ENCODE measurements at regions not wholly inside any gene's neighbourhood (a gene's known extent, or its start where the extent isn't known, plus 50 kb on each side); places are given as distances from the start of the nearest gene placed in this dataset.

DNA sequence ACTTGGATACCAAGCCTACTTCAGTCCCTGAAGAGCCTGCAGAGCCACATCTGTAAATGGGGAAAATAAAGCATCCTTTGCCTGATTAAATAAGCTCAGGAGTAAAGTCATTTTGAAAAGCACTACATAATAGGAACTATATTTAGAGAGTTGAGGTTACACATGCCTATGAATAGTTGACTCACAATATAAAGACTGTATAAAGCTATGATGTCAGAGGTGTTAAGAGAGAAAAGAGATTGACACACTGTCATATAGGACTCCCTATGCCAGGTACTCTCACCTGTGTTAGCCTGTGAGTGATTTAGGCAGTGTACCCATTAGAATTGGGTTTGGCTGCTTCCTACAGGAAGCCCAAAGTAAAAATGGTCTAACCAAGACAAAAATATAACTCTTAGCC is 87.7 kb upstream of the CRHR1 start:
- peaks cover 5% of the 10 kb centered on the region for H3K27me3 ChIP-seq (ENCODE audit: control insufficient read depth, insufficient read depth, low read length)
- H3K9me3 ChIP-seq (ENCODE audit: control insufficient read depth, insufficient read depth, low read length), result no peaks in the 10 kb centered on the region
- no peak overlapping the region for H3K4me3 ChIP-seq (ENCODE audit: low read depth, low read length)
- TF ChIP-seq, protein P1, sequence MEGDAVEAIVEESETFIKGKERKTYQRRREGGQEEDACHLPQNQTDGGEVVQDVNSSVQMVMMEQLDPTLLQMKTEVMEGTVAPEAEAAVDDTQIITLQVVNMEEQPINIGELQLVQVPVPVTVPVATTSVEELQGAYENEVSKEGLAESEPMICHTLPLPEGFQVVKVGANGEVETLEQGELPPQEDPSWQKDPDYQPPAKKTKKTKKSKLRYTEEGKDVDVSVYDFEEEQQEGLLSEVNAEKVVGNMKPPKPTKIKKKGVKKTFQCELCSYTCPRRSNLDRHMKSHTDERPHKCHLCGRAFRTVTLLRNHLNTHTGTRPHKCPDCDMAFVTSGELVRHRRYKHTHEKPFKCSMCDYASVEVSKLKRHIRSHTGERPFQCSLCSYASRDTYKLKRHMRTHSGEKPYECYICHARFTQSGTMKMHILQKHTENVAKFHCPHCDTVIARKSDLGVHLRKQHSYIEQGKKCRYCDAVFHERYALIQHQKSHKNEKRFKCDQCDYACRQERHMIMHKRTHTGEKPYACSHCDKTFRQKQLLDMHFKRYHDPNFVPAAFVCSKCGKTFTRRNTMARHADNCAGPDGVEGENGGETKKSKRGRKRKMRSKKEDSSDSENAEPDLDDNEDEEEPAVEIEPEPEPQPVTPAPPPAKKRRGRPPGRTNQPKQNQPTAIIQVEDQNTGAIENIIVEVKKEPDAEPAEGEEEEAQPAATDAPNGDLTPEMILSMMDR (IDR thresholded peaks at IDR 0.05; ENCODE audit: low read depth, low read length), result no peak
- H3K27ac ChIP-seq (ENCODE audit: low read depth, low read length), result no peak overlapping the region
- no peak for DNase-seq (ENCODE audit: low read depth, low spot score)
- POLR2A ChIA-PET, result no interaction called here
- CTCF ChIA-PET, result interaction anchor here (0.6 kb wide), 1 partner anchor 162 kb away, joined by 3 read pairs; no protein-coding TSS in a partner anchor

DNA sequence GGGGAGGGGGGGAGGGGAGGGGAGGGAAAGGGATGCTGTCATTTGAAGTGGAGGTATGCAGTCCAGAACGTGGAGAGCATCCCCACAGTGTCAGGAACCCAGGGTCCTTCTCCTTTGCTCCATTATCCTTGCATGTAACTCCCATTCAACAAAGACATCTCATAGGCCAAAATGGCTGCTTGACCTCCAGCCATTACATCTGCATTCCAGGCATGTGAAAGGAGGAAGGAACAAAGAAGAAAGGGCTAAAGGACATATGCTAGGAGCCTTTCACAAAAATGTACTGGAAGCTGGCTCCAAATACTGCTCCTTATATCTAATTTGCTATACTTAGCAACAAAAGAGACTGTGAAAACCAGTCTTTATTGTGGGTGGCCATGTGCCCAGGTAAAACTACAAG is 87.0 kb upstream of the CRHR1 start:
- no peaks in the 10 kb centered on the region for H3K9me3 ChIP-seq (ENCODE audit: control insufficient read depth, insufficient read depth, low read length)
- TF ChIP-seq, protein P1 (IDR thresholded peaks at IDR 0.05; ENCODE audit: low read depth, low read length), result no peak
- peaks cover 2% of the 10 kb centered on the region for H3K27me3 ChIP-seq (ENCODE audit: control insufficient read depth, insufficient read depth, low read length)
- no peak overlapping the region for H3K27ac ChIP-seq (ENCODE audit: low read depth, low read length)
- ChIA-PET POLR2A (no interaction called here), CTCF (no interaction called here)
- no peak for DNase-seq (ENCODE audit: low read depth, low spot score)
- H3K4me3 ChIP-seq (ENCODE audit: low read depth, low read length), result no peak overlapping the region

DNA sequence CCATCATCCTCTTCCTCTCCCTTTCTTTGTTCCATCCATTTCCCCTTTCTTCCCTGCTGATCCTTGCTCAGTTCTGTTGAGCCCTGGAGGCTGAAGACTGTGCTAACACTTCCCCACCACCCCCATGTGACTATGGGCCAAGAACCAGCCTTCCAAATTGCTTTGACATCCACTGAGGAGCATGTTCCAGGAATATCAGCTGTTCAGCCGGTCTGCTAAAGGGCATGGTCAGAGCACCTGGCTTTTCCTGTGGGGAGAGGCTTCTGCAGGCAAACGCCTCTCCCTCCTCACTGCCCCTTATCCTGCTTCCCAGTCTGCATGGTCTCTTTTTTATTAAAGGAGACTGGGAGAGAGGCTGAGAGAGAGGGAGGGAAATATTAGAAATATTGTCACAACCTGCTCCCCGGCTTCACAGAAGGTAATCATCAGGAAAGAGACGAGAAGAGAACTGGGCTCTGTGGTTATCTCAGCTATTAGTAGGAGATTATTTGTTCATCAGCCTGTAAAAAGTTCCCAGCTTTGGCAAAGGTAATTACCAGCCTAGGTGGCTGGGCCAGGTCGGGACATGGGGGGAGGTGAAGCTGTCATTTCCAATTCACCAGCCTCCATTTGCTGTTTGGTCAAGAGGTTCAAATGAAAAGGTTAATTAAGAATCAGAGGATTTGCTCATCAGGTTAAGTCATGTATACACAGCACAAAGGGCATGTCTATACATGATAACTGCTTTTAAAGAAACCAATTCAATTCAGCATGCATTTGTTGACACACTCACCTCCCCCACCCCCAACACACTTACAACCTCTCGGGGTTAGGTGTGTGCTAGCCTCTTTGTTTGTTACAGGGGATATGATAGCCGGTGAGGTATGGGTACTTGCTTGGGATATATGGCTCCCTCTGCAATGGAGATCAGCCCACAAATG is 83.7 kb upstream of the CRHR1 start:
- TF ChIP-seq, protein P1 (IDR thresholded peaks at IDR 0.05; ENCODE audit: low read depth, low read length), result no peak
- H3K27me3 ChIP-seq (ENCODE audit: control insufficient read depth, insufficient read depth, low read length), result no peaks in the 10 kb centered on the region
- no peaks in the 10 kb centered on the region for H3K9me3 ChIP-seq (ENCODE audit: control insufficient read depth, insufficient read depth, low read length)
- peak overlapping the region; percentile 11 for H3K27ac ChIP-seq (ENCODE audit: low read depth, low read length)
- POLR2A ChIA-PET, result interaction anchor here (0.6 kb wide), 1 partner anchor 210 kb away, joined by 7 read pairs; no protein-coding TSS in a partner anchor
- H3K4me3 ChIP-seq (ENCODE audit: low read depth, low read length), result no peak overlapping the region
- CTCF ChIA-PET, result no interaction called here
- no peak for DNase-seq (ENCODE audit: low read depth, low spot score)

DNA sequence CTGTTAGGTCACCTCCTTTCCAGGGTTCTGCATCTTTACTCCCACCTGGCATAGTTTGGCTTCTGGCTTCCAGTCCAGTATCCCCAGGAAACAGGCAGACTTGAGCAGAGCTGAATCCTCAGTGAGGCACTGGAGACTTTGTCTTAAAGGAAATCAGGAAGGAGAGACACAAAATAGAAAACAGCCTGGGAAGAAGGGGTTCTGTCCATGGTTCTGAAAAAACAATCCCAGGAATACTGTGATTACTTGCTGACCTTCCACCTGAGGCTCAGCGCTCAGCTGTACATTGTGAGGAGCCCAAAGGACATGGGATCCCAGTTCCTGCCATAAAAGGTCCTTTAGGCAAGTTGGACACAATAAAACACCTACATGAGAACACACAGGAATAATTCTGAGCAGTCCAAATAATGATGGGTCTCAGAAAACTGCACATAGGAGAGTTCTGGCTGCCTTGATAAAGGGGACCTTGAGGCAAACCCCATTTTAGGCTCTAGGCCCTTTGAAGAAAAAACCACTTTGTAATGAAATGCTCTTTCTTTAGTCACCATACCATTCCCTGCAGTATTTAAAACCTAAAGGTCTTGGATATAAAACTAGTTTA is 81.4 kb upstream of the CRHR1 start:
- TF ChIP-seq, protein P1 (IDR thresholded peaks at IDR 0.05; ENCODE audit: low read depth, low read length), result no peak
- POLR2A ChIA-PET, result no interaction called here
- no peak for DNase-seq (ENCODE audit: low read depth, low spot score)
- Histone ChIP-seq H3K27me3 (ENCODE audit: control insufficient read depth, insufficient read depth, low read length) (peaks cover 2% of the 10 kb centered on the region), H3K9me3 (ENCODE audit: control insufficient read depth, insufficient read depth, low read length) (no peaks in the 10 kb centered on the region), H3K27ac (ENCODE audit: low read depth, low read length) (no peak overlapping the region), H3K4me3 (ENCODE audit: low read depth, low read length) (no peak overlapping the region)
- CTCF ChIA-PET, result no interaction called here

DNA sequence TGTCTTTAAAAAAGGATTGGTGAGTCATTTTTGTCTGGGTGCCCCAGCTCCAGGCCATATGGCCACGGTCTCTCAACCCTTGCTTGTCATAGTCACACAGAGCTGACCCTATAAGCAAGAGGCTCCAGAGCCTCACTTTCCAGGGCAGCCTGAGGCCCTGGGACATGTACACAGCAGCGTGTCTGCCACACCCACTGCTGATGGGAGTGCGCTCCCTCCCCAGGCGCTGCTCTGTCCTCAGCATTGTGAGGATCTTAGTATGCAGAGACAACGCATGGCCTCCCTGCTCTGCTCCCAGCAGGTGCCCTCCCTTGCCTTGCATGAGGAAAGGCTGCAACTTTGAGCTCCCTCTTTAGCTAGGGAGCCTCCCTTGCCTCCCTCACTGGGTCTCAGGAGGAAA is 80.8 kb upstream of the CRHR1 start:
- POLR2A ChIA-PET, result no interaction called here

More for the DNA sequence above, 80.8 kb upstream of the CRHR1 start:
- Histone ChIP-seq H3K4me3 (ENCODE audit: low read depth, low read length) (no peak overlapping the region), H3K27ac (ENCODE audit: low read depth, low read length) (no peak overlapping the region), H3K9me3 (ENCODE audit: control insufficient read depth, insufficient read depth, low read length) (no peaks in the 10 kb centered on the region), H3K27me3 (ENCODE audit: control insufficient read depth, insufficient read depth, low read length) (peaks cover 2% of the 10 kb centered on the region)
- no peak for DNase-seq (ENCODE audit: low read depth, low spot score)
- CTCF ChIA-PET, result no interaction called here
- TF ChIP-seq, protein P1 (IDR thresholded peaks at IDR 0.05; ENCODE audit: low read depth, low read length), result no peak

Data from AG04450 (cell line).